Bronchial epithelial cell (primary cell): ENCODE measurements at regions not wholly inside any gene's neighbourhood (a gene's known extent, or its start where the extent isn't known, plus 50 kb on each side); places are given as distances from the start of the nearest gene placed in this dataset.

ENCODE experiments used
- DNase-seq: peaks from one replicate; pipeline ENCODE4 v3.0.0-alpha.2; 2010; ENCODE audit warnings: low read depth
- FAIRE-seq: peaks from 2 replicates; lab custom pipeline; 2011; peaks lifted over from hg19 to GRCh38; lab: Jason Lieb, UNC
- H3K27me3 ChIP-seq: 2 replicates; pipeline ENCODE4 v1.5.1; 2011; ENCODE audit warnings: low read length; ENCODE audit not compliant: control insufficient read depth, insufficient read depth
- H3K36me3 ChIP-seq: 2 replicates; pipeline ENCODE4 v1.5.1; 2011; ENCODE audit warnings: low read length; ENCODE audit not compliant: control insufficient read depth, insufficient read depth
- H3K4me3 ChIP-seq: 2 replicates; pipeline ENCODE4 v1.5.1; 2011; ENCODE audit warnings: mild to moderate bottlenecking, low read depth, low read length, control low read depth
- CTCF ChIP-seq: IDR thresholded peaks from 2 replicates; pipeline ENCODE4 v1.5.1; 2011; ENCODE audit warnings: mild to moderate bottlenecking, moderate library complexity, low read length, control low read depth, inconsistent platforms; ENCODE audit not compliant: insufficient read depth, severe bottlenecking

GRCh38 chr4:125539691-125540090 lies 224.9 kb downstream of the FAT4 start:
- no peak for FAIRE-seq
- no peak for DNase-seq
- no peak for TF ChIP-seq CTCF
- H3K4me3 ChIP-seq, result no peak overlapping the region
- H3K36me3 ChIP-seq, result no peaks in the 10 kb centered on the region
- H3K27me3 ChIP-seq, result no peaks in the 10 kb centered on the region

- Histone ChIP-seq H3K27me3 (no peaks in the 10 kb centered on the region), H3K36me3 (no peaks in the 10 kb centered on the region), H3K4me3 (no peak overlapping the region)
- DNase-seq, result no peak
- FAIRE-seq, result no peak
- TF ChIP-seq CTCF, result no peak
Observed at GRCh38 chr4:125541836-125542385, 227.2 kb downstream of the FAT4 start.

GRCh38 chr4:125546272-125546671 lies 231.5 kb downstream of the FAT4 start:
- Histone ChIP-seq H3K27me3 (no peaks in the 10 kb centered on the region), H3K4me3 (no peak overlapping the region), H3K36me3 (no peaks in the 10 kb centered on the region)
- FAIRE-seq, result no peak
- TF ChIP-seq CTCF, result no peak
- DNase-seq, result no peak

GRCh38 chr4:125547836-125548235 lies 233.1 kb downstream of the FAT4 start:
- FAIRE-seq, result no peak

GRCh38 chr4:125550769-125551168 lies 236.0 kb downstream of the FAT4 start:
- Histone ChIP-seq H3K4me3 (no peak overlapping the region), H3K36me3 (no peaks in the 10 kb centered on the region), H3K27me3 (no peaks in the 10 kb centered on the region)
- no peak for TF ChIP-seq CTCF
- no peak for DNase-seq
- no peak for FAIRE-seq

More at GRCh38 chr4:125547836-125548235, 233.1 kb downstream of the FAT4 start:
- no peak for DNase-seq
- H3K4me3 ChIP-seq, result no peak overlapping the region
- no peaks in the 10 kb centered on the region for H3K27me3 ChIP-seq
- TF ChIP-seq CTCF, result no peak
- no peaks in the 10 kb centered on the region for H3K36me3 ChIP-seq

GRCh38 chr4:125551466-125551865 lies 236.7 kb downstream of the FAT4 start:
- FAIRE-seq, result no peak
- no peak for TF ChIP-seq CTCF
- H3K36me3 ChIP-seq, result no peaks in the 10 kb centered on the region
- H3K4me3 ChIP-seq, result no peak overlapping the region
- no peak for DNase-seq
- H3K27me3 ChIP-seq, result no peaks in the 10 kb centered on the region
